ENCODE measurements at regions not wholly inside any gene's neighbourhood (a gene's known extent, or its start where the extent isn't known, plus 50 kb on each side); places are given as distances from the start of the nearest gene placed in this dataset.

DNA sequence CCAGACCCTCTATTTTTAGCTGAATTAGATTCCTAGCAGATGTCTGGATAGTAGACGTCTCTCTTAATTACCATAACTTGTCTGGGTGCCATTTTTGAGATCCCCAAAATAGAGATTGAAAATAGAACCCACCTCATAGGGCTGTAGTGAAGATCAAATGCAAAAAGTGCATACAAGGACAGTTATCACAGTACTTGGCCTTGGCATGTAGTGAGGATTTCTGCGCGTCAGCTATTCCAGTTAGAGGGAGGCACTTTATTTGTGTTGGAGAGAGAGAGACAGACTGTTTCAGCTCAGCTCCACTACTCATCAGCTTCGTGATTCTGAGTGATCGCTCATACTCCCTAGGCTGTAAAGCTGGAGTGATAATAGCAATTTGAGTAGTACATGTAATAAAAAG, 59.6 kb upstream of the CDH13 start:
- DNase-seq, result no peak

DNA sequence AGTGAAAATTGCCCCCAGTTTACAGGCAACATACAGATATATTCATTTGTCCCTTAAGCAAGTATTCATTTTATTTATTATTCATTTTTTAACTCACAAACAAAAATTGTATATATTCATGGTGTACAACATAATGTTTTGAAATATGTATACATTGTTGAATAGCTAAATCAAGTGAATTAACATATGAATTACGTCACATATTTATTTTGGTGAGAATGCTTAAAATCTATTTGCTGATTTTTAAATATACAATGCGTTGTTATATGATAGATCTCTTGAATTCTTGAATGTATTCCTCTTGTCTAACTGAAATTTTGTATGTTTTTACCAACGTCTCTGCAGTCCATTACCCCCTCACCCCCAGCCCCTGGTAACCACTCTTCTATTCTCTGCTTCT, 63.4 kb upstream of the CDH13 start:
- no peak for DNase-seq

DNA sequence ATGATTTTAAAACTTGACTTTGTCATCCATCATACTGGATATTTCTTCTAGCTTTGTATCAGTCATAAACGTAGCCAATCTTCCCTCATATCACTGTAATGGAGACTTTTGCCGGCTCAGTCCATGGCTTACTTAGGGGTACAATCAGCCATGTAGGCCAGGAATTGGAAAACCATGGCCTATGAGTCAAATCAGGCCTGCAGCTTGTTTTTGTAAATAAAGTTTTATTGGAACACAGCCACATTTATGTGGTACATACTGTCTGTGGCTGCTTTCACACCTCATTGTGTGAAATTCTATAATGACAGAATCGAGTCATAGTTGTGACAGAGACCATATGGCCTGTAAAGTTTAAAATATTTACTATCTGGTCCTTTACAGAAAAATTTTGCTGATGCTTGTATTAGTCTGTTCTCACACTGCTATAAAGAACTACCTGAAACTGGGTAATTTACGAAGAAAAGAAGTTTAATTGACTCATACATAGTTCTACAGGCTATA, 64.5 kb upstream of the CDH13 start:
- no peak for DNase-seq

DNA sequence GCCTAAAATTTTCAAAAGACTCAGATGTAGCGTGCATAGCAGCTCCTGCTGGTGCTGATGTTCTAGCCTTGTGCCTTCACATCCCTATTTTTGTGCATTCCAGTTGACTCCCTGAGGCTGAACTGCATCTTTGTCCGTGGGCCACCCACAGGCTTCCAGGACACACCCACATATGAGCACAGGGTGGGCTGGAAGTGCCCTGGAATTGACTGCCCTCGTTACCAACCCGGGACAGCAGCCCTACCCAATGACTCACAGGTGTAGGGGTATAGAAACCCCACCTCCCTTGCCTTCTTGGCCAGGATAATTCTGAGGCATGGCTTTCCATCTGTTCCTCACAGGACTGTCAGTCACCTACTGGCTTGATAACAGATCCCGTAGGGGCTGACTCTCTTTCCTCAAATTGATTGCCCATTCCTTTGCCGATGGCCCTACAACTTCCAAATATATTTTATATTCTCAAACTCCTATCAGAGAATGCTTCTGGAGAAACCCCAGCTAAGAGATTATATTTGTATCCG, 65.9 kb upstream of the CDH13 start:
- no peak for DNase-seq

DNA sequence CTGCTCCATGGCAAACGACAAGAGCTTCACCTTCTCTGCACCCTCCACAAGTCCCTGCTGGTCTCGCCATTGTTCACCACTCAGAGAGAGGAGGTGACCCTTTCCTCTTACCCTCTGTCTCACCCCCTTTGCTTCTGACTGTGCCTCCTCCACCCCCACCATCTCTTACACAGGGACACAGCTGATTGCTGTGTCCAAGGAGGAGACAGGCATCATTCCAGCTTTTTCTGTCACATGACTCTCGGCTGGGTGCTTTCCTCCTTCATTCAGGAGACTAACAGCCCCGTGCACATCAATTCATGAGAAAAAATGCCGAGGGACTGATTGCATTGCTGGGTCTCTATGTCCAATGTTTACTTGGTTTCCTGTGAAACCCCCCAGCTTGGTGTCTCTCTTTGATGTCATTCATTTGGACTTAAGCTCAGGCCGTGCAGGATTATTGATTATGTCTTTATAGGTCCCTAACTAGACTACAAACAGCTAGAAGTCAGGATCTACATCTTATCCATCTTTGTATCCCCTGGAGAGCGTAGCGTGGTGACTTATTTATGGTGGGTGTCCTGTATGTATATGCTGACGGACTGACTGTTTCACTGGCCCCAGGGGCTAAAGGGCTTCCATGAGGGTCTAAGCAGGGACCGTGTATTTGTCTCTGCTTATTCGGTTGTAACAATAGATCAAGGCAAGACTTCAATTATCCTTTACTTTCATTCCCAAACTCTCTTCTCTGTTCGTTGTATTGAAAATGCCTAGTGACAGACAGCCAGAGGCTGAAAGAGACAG, 82.2 kb upstream of the CDH13 start:
- DNase-seq, result no peak

DNA sequence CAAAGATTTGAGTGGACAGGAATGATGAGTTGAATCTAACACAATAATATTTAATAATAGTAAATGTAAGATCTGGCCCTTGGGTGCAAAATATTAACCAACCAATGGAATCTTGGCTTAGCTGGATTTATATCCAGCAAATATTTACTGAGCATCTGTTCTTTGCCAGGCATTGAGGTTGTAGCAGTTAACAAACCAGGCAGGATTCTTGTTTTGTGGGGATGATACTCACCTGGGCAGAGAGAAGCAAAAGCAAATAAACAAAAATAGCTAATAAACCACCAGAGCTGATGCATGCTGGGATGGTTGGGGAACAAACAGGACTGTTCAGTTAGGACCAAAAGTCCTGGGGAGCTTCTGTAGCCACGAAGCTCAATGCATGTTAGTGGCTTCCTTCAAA, 84.1 kb upstream of the CDH13 start:
- no peak for DNase-seq

DNA sequence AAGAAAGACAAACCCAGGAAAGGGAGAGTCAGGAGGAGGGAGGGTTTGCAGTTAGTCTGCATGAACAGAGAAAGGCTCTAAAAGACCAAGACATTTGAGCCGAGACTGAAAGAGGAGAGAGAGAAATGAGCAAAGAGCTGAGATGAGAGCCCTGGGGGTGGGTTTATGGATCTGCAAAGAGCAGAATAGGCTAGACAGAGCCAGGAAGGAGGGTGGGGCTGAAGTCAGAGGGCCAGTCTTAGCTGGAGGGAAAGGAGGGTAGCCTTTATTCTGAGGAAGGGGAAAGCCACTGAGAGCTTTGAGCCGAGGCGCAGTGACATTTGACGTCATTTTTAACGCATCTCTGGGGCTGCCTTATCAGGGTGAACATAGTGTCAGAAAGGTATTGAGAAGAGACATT, 85.7 kb upstream of the CDH13 start:
- DNase-seq, result no peak

DNA sequence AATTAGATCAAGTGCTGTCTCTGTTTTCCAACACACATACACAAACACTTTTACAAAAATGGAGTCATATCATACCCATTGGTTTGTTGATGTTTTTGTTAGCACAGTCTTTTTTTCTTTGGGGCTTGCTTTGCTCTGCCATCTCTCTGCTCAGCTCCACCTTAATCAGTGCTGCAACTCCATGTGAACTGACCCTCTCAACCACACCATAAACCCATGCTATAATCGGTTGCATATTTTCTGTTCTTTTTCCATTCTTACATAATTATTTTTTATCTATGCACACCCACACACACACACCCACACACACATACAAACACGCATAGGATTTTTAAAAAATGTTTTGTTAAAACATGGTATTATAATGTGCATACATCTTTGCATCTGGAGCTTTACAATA, 91.0 kb upstream of the CDH13 start:
- no peak for DNase-seq

DNA sequence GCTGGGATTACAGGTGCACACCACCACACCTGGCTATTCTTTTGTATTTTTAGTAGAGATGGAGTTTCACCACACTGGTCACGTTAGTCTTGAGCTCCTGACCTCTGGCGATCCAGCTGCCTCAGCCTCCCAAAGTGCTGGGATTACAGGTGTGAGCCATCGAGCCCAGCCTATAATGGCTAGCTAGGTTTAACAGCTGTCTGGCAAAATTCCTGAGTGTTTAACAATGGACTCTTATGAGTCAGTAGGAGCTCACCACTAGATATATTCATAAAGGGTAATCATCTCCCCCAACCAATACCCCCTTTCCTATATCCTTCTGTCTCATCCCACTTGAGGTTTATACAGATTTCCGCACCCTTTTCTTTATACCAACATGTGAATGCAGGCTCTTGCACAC, 91.5 kb upstream of the CDH13 start:
- DNase-seq, result no peak

DNA sequence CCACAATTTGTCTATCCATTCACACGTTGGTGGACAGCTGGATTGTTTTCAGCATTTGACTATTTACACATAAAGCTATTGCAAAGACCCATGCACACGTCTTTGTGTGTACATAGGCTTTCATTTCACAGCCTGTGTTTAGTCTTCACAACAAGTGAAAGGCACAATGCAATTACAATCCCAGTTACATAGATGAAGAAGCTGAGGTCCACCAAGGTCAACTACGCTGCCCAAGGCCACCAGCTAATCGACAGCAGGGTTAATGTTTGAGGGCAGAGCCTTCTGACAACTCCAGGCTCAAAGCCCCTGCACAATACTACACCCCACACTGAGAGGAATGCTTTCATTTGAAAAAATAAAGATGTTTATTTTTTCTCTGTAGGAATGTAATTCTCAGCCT, 93.6 kb upstream of the CDH13 start:
- DNase-seq, result no peak

DNA sequence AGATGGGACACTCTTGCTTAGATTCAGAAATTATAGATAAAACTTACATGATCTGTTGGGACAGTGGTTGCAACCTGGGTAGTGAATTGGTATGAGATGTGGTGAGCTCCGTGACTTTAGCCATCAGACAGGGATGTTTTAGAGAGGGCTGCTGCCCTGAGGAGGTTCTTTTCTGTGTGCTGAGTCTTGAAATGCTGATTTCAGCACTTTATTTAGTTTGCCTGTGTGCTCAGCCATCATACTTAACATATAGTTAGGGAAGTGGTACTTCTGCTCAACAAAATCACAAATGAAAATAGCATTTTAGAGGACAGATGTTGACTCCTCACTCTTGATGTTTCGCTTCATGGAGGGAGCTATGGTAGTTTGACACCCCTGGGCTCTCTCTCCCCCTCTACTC, 95.9 kb upstream of the CDH13 start:
- DNase-seq, result no peak

DNA sequence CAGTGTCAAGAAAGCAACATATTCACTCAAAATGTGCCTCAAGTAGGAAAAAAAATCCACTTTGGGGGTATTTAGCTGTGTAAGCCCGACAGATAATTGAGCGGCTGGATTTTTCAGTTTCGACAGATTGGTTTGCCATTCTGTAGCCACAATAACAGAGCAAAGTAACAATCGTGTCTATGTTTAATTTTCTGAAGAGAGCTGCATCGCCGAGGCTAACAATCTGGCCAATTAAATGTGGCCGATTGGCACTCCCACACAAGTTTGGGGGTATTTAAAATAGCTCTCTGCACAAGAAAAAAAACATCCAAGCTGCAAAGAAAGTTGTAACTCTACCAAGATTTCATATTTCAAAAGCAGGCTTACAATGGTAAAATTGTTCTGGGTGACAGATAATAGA, 99.7 kb upstream of the CDH13 start:
- DNase-seq, result no peak

DNA sequence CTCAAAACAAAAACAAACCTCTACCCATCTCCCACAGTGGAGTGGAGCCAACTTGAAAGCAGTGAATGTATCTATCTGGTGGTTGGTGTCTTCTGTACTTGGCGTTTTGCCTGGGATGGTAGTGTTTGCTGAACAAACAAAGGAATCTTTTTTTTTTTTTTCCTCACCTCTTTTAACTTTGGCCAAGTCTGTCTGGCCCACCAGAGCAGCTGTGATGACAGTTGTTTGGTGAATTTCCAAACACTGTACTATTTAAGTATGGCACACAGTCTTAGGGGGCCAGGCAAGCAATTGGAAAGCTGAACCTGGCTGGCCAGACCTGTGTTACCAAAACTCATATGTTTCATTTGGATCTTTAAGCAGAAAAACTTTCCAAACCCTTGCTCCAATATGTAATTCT, 101.8 kb upstream of the CDH13 start:
- no peak for DNase-seq

DNA sequence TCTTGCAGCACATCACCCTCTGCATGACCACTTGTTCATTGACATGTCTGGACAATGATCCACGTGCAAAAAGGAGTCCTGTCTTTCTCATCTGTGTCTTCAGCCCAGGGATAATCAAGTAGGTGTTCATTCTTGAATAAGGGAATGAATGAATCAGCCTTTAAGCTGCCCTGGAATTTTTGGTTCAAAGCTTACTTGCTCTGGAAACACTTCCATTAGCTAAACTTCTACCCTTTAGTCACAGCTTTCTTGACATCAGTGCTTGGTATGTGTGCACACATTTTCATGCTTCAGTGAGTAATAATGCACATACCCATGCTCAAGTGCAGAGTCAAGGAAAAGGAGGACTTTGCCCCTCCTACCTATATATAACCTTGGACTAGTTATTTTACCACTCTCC, 103.0 kb upstream of the CDH13 start:
- DNase-seq, result no peak

DNA sequence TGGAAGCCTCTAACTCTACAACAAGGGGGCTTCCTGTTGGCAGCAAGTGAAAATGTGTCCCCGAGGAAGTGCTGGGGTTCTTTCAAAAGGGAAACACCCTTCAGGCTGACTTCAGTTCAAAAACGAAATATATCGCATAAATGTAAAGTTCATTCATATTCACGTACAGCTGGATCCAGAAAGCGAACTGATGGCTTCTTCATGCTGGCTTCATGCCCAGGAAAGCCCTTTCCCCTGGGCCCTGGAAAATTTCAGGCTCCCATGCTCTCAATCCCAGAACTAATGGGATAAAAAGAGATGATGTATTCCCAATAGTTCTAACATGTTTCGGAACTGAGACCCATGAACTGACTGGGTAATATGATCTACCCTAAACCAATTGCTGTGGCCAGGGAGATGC, 104.7 kb upstream of the CDH13 start:
- no peak for DNase-seq

DNA sequence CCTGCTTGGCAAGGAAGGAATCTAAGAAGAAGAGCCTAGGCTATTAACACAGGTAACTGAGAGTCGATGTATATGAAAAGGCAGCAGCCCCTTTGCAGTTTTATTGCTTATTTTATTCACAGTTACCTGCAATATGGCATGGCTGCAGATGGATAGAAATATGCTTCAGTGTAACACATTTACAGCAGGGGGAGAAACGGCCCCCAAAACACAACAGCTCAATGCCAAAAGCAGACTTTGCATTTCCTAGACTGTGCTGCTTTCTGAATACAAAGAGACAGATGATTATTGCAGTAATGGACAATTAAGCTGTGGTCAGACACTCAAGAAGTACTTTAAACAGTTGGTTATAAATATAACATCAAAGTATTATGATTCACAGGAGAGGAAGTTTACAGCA, 108.0 kb upstream of the CDH13 start:
- DNase-seq, result no peak

DNA sequence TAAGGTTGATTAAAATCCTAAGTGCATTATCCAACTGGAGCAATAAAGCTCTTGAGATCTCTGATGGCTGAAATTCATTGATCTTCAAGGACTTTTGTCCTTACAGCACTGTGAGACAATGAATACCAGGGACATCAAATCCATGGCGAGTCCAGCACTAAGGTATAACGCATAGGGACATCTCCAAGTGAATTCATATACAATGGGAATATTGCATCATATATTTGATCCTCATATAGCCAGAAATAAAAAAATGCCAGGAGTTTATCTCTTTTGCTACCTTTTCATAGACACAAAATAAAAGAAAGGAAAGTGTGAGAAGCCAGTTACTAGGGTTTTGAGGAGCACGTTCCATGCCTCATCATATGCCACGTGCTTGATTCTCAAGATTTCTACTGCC, 112.5 kb upstream of the CDH13 start:
- DNase-seq, result no peak

DNA sequence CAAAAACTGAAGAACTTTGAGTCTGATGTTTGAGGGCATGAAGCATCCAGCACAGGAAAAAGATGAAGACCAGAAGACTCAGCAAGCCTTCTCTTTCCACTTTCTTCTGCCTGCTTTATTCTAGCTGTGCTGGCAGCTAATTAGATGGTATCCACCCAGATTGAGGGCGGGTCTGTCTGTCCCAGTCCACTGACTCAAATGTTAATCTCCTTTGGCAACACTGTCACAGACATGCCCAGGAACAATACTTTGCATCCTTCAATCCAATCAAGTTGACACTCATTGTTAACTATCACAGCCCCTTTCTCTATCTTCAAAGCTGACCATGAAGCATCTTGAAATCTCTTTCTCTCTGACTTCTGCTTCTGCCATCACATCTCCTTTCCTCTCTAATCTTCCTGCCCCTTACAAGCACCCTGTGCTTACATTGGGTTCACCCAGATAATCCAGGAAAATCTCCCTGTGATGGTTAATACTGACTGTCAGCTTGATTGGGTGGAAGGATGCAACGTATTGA, 115.9 kb upstream of the CDH13 start:
- DNase-seq, result no peak

DNA sequence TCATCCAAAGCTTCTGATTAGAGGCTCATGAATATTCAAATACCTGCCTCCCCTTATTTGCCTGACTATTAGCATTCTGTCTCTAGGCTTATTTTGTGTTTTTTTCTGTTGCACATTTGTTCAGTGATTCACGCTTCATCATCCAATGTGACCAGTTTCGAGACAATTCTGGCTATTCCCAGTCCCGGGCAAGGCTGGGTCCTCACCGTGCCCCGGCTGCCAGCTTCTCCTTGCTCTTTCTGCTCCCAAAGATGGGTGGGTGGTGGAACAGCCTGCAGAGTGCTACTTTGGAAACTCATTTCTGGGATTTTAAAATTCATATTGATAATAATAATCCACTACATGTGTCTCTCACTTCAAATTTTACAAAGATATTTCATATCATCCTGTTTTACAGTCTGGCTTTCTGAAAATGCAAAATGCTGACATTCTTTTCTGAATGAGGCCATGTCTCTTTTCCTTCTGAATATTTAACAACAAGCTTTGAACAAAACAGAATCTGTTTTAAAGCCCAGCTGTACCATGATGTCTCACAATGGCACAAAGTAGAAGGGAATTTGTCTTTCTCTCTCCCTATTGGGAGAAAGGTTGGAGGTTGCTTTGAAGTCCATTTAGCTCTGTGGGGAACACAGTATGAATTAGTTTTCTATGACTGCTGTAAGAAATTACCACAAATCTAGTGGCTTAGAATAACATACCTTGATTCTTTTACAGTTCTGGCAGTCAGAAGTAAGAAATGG, 116.9 kb upstream of the CDH13 start:
- DNase-seq, result no peak

DNA sequence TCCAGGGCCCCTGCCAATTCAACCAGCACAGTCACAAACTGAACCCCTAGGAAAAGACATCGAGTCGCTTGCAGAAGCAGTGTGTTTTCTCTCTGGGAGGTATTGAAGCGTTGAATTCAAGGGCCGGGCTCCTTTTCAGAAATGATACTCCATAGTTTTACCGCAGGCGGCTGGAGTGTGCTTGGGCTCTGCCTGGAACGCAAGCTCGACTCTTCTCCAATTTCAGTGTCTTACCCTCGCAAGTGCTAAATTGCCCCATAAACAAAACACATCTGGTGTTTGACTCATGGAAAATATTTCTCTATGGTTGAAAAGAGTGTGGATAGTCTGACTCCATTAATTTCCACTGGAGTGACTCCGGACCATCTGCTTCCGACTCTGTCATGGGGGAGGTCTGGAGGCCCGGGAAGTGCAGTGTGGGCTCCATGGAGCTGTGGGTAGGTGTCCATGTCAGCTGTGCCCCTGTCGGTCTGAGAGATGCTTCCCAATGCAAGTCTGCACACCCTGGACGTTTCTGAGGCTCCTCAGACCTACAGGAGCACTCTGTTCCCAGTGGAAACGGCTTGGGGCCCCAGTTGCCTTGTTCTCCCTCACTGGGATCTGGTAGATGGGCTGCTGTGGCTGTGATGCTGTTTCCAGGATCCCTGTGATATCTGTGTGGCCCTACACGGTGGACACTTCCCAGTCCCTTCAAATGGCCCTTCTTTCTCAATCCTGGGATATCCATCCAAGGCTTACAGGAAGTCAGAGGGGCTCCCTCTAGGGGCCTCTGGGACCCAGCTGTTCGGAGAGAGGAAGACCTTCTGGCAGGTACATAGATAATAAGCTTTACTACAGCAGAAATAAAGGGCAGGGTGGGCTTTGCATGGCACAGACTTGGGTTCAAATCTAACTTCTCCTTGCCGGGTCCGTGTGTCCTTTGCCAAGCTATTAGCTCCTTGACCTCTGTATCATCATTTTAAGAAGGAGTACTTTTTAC, 119.8 kb upstream of the CDH13 start:
- no peak for DNase-seq

DNA sequence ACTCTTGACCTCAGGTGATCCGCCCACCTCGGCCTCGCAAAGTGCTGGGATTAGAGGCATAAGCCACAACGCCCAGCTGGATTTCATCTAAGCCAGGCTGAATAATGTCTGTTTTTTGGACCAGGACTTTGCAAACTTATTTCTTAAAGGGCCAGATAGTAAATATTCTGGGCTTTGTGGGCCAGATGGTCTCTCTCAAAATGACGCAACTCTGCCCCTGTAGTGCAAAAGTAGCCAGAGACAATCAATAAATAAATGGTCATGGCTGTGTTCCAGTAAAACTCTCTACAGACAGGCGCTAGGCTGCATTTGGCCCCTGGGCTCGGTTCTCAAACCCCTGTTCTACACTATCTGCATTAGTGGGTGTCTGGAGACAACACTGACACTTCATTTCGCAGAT, 121.9 kb upstream of the CDH13 start:
- no peak for DNase-seq

DNA sequence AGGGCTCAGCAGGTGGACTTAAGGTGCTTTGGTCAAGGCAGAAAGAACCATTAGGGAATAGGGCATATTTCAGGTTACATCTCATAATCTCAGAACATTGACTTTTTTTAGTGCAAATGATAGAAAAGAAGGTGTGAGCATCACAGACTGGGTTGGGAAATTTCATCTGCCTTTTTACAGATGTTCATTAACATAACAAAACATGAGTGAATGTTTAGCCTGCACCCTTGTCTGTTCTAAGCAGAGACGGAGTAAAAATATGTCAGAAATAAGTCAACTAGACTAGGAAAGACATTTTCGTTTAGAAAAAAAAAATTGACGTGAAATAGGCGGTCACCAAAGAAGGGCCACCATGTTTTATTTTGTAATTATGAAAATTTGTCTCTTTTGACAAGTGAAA, 127.5 kb upstream of the CDH13 start:
- DNase-seq, result no peak

DNA sequence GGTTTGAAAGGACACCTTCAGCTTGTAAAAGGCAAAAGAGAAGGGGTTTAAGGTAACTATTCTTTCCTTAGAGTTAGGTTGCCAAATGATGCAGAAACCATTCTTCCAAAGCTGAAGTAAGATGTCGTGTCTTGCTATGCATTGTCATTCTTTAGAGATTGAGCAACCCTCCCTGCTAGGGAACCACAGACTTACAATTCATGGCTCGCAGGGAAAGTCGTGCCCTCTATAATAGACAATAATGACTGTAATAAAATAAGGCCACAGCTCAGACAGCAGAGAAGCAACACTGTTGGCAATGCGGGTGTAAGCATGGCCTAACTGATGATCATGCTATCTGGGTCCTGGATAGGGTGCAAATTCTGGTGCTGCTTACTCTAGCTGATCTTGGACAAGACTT, 129.6 kb upstream of the CDH13 start:
- DNase-seq, result no peak
